IPS-20b (cell line): ENCODE measurements at regions not wholly inside any gene's neighbourhood (a gene's known extent, or its start where the extent isn't known, plus 50 kb on each side); places are given as distances from the start of the nearest gene placed in this dataset.

Experiments used
- H3K27ac ChIP-seq: one replicate; pipeline ENCODE4 v1.5.1; 2013; ENCODE audit warnings: low read length
- H3K27me3 ChIP-seq: 2 replicates; pipeline ENCODE4 v1.6.1; 2013; ENCODE audit warnings: mild to moderate bottlenecking, low read length, inconsistent platforms; ENCODE audit not compliant: insufficient read depth
- H3K36me3 ChIP-seq: 2 replicates; pipeline ENCODE4 v1.6.1; 2013; ENCODE audit warnings: low read depth, mild to moderate bottlenecking, inconsistent platforms, low read length, moderate library complexity; ENCODE audit not compliant: insufficient read depth
- H3K4me1 ChIP-seq: 2 replicates; pipeline ENCODE4 v1.6.1; 2013; ENCODE audit warnings: mild to moderate bottlenecking, control low read depth, inconsistent platforms, low read length, moderate library complexity; ENCODE audit not compliant: insufficient read depth
- H3K4me3 ChIP-seq: 2 replicates; pipeline ENCODE4 v1.5.1; 2013; ENCODE audit warnings: mild to moderate bottlenecking, low read length, inconsistent platforms
- H3K9ac ChIP-seq: 2 replicates; pipeline ENCODE4 v1.6.1; 2013; ENCODE audit warnings: low read depth, mild to moderate bottlenecking, inconsistent platforms, low read length, moderate library complexity
- H3K9me3 ChIP-seq: 2 replicates; pipeline ENCODE4 v1.6.1; 2013; ENCODE audit warnings: mild to moderate bottlenecking, low read depth, low read length, inconsistent platforms; ENCODE audit not compliant: insufficient read depth

GRCh38 chr13:109836629-109837607 is 50.5 kb upstream of the IRS2 start:
- Histone ChIP-seq H3K9ac (no peak overlapping the region), H3K27ac (no peak overlapping the region), H3K36me3 (no peaks in the 10 kb centered on the region), H3K4me1 (peaks cover 7% of the 10 kb centered on the region; the same call in 1 of the 2 replicates), H3K27me3 (no peaks in the 10 kb centered on the region), H3K4me3 (no peak overlapping the region), H3K9me3 (0 out of 2 replicates have a peak, but pooled peaks cover under 1% of the 10 kb centered on the region)
